NOMO-1 treated with DMSO at 0.1 percent for 48 hours (cell line): ENCODE measurements at regions not wholly inside any gene's neighbourhood (a gene's known extent, or its start where the extent isn't known, plus 50 kb on each side); places are given as distances from the start of the nearest gene placed in this dataset.

ENCODE experiments used
- DNase-seq: peaks from one replicate; lab custom pipeline; 2025; ENCODE audit not compliant: unreplicated experiment; lab: John Stamatoyannopoulos, UW

DNA sequence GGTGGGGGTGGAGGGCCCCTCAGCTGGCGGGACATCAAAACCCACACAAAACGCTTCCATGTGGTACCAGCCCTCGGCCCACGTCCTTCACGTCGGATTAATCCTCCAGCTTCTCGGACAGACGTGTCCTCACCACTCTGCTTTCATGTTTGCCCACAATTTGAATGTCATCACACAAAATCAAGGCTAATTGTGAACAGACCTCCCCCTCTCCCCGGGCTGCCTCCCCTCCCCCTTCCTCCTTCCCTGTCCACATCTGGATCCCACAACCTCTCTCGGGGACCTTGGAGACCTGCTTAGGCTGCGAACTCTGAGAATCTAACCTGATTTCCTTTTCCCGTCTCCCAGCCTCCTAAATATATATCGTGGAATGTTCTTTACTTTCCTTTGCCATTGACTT is 262.9 kb downstream of the MN1 start:
- DNase-seq = no peak

- no peak for DNase-seq
Observed at GRCh38 chr22:27540247-27540646, 261.3 kb downstream of the MN1 start.

DNA sequence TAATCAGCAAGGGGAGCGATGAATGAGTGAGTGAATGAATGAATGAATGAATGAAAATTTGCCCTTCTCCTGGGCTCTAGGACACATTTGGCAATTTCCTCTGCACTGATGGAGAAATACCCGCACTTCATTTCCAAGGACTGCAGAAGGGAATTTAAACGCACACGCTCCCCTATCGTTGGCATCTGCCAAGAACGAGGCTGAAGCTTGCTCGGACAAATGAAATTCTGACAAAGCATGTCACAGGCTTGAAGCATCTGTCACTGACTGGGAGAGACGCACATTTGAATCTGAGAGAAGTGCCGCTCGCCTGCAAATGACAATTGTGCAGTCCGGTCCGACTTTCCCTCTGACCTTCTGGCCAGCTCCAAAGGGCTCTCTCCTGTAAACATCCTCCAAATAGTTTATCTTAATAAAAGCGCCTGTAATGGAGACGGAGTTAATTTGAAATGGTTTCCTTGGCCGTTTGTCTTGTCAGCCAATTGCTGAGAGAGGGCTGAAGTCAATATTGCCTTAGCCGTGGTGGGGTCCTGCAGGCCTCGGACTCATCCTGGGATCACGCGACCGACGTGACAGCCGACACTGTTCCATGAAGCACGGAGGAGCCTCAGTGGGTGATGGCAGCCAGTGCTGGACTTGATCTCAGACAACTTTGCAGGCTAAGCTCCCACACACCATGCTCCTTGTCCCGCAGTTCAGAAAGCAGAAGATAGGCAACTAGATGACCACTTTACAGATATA is 260.7 kb downstream of the MN1 start:
- no peak for DNase-seq

GRCh38 chr22:27541836-27542235 is 259.7 kb downstream of the MN1 start:
- DNase-seq = no peak

- no peak for DNase-seq
Observed at GRCh38 chr22:27542602-27543001, 259.0 kb downstream of the MN1 start.

GRCh38 chr22:27543460-27543859 is 258.1 kb downstream of the MN1 start:
- DNase-seq = no peak

- DNase-seq = no peak
Observed at GRCh38 chr22:27545085-27545484, 256.5 kb downstream of the MN1 start.

DNA sequence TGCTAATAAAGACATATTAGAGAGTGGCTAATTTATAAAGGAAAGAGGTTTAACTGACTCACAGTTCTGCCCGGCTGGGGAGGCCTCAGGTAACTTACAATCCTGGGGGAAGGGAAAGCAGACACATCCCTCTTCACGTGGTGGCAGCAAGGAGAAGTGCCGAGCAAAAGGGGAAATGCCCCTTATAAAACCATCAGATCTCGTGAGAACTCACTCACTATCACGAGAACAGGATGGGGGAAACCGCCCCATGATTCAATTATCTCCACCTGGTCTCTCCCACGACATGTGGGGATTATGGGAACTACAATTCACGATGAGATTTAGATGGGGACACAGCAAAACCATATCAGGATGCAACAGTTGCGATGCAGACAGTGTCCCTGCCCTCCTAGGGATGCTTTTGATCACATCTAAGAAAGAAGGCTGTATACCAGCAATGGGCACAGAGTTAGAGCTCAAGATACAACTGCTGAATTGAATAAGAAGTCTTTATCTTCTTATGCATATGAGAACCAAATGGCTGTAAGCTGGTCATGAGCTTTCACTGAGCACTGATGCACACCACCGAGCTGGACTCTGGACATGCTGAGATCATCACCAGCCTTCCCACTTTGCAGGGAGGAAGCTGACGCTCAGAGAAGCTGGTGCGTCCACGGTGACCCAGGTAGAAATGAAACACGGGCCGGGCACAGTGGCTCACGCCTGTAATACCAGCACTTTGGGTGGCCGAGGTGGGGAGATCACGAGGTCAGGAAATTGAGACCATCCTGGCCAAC is 255.2 kb downstream of the MN1 start:
- no peak for DNase-seq

DNA sequence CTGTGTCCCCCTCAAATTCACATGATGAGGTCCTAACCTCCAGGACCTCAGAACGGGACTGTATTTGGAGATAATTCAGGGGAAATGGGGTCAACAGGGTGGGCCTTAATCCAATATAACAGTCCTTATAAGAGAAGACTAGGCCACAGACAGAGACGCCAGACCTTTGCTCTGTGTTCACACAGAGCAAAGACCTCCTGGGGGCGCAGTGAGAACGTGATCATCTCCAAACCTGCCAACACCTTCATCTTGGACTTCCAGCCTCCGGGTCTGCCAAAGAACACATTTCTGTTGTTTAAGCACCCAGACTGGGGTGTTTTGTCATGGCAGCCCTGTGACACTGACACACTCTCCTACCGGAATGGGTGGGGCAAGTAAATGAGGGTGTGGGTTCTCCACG is 250.2 kb downstream of the MN1 start:
- no peak for DNase-seq

GRCh38 chr22:27552176-27552575 is 249.4 kb downstream of the MN1 start:
- no peak for DNase-seq

- DNase-seq = no peak
Observed at GRCh38 chr22:27552863-27553262, 248.7 kb downstream of the MN1 start.

DNA sequence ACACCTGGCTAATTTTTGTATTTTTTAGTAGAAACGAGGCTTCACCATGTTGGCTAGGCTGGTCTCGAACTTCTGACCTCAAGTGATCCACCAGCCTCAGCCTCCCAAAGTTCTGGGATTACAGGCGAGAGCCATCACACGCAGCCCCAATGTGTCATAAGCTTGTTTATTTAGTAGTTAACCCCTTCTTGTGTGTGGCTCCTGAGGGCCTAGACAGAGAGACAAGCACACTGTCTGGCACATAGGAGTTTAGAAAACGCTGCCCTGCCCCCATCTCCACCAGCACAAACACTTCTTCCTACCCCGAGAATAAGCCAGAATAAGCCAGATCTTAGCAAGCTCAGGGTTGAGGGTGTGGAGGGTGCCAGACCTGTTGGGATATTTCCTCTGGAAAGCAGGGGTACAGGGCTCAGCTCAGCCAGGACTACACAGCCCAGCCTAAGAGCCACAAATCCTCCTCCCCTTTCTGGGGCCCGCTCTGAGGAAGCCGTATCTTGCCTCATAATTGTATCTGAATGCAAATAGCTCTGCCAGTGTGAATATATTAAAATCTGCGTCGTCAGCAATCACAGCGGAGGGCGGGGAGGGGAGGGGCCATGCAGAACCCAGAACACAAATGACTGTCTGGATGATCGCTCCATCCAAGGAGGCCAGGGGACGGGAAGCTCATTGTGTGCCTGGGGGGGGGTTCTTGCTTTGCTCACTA is 247.3 kb downstream of the MN1 start:
- DNase-seq = peak; percentile 55

GRCh38 chr22:27554841-27555456 is 246.6 kb downstream of the MN1 start:
- DNase-seq = no peak

GRCh38 chr22:27556371-27556770 is 245.2 kb downstream of the MN1 start:
- DNase-seq = no peak

DNA sequence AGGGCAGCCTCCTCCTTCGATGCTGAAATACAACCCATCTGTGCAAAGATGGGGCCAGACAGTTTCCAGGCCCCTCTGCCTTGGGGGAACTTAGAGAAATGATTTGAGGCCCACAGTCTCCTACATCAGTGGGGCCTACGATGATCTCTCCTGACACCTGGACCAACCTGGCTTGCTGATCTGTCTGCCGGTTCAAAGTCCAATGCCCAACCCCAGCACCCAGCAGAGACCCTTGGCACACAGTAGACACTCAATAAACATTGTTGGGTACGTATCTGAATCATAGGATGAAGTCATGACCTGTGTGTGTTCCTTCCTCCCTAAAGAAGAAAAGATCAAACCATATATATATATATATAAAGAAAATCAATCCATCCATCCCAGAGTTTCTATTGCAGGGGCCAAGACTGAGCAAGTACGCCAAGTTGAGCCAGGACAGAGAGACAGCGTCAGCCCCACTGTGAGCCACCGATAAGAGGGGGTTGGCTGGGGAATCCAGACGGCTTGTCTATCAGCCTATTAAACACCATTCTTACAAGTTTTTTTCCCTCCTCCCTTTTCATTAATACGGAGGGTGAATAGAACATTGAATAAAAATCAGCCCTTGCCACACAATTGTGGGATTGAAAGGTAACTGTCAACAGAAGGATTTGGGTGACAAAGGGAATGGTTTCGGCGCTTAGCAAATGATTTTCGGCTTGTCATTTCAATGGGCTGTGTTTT is 244.1 kb downstream of the MN1 start:
- DNase-seq = no peak

DNA sequence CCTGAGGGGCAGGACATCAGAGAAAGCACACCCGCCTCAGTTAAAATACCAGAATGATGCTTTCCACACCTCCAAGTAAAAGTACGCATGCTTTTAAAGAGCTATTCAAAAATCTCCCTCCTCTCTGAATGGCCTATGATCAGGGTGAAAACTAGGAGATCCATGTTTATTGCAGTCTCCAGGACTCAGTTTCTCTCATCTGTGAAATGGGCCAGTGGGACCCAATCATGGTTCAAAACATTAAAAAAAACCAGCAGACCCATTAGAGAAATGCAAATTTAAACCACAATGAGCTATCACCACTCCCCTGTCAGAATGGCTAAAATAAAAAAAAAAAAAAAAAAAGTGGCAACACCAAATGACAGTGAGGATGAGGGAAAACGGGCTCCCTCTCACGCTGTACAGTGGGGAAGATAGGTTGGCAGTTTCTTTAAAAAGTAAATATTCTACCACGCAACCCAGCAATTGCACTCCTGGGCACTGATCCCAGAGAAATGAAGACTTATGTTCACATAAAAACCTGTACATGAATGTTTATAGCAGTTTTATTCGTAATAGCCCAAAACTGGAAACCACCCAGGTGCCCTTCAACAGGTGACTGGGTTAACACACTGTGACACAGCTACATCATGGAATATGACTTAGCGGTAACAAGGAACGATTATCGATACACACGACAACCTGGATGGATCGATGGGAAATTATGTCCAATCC is 242.7 kb downstream of the MN1 start:
- DNase-seq = no peak

DNA sequence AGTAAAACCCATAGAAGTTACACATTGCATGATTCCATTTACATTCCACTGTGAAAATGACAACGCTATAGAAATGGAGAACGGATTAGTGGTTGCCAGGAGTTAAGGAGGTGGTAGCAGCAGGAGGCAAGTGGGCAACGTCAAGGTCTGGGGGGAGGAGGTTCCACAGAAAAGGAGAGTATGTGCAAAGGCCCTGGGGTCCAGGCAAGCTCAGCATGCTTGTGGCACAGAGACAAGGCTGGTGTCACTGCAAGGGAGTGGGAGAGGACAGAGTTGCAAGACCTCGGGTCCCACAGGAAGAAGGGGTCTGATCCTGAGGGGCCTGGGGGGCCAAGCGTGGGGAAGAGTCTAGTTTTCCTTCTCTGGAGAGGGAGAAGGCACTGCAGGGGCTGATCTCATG is 240.8 kb downstream of the MN1 start:
- no peak for DNase-seq

DNA sequence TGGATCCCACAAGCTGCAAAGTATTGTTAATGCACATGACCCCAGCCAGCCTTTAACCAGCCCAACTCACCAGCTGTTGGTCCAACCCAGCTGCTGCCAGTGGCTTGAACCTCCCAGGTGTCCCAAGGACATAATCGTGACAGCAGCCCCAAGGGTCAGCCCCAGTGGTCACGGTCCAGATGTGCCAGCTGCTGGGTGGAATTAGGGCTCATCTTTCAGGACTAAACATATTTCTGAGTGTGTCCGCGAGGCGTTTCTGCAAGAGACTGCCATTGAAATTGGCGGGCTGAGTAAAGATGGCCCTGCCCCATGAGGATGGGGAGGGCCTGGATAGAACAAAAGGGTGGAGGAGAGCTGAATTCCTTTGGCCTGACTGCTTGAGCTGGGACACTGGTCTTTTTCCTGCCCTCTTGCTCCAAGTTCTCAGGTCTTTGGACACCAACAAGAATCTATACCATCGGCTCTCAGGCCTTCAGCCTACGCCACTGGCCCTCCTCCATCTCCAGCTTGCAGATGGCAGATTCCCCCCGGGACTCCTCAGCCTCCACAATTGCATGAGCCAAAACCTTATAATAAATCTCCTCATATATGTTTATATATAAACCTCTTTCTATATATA is 240.2 kb downstream of the MN1 start:
- no peak for DNase-seq

- DNase-seq = no peak
Observed at GRCh38 chr22:27564806-27565205, 236.8 kb downstream of the MN1 start.

- no peak for DNase-seq
Observed at GRCh38 chr22:27566602-27567001, 235.0 kb downstream of the MN1 start.
